ENCODE measurements at regions not wholly inside any gene's neighbourhood (a gene's known extent, or its start where the extent isn't known, plus 50 kb on each side); places are given as distances from the start of the nearest gene placed in this dataset.
A peak's percentile ranks its signal among the peaks of the same experiment; 100 is the strongest.

DNA sequence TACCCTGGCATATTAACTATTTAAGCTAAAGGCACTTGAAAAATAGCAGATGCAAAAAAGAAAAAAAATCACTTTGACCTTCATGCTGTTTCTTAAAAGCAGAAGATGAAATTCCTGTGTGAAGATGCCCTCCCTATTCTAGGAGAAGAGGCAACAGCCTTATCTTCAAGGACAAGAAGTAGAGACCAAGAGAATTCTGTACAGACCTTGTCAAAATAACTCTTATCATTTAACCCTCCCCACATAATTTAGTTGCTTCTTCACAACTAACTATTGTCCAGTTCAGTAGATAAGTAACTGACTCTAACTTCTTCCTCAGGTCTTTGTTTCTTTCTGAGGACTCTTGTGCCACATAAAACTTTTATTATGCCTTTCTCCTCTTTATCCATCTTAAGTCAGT lies 72.0 kb upstream of the MARCHF10 start:
- no peak for DNase-seq

DNA sequence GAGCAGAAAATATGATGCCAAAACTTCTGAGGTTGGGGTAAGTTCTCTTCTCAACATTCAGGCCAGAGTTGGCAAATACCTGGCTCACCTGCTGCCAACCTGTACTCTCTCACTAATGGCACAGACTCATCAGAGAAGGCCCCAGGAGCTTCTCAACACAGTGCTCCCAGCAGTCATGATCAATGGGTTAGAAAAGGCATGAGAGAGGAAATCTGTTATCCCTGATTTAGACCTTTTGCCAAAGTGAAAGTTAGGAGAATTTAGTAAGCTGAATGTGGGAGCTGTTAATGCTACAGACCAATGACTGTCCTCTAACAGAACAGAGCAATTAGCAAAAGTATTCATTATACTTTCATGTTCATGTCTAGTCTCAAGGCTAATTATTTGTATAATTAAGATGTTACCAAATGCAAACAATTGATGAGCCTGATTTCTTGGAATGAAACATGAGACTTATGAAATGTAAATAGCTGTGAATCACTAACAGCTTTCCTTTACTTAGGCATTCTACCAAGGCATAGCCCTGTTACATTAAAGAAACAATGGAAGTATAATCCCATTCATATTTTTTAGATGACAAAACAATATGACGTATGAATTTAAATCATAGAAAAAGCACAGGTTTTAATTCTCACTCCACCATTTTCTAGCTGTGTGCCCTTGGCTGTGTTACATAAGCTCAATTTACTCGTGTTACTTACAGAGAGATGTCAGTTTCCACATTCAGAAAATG lies 68.7 kb upstream of the MARCHF10 start:
- DNase-seq, result no peak

DNA sequence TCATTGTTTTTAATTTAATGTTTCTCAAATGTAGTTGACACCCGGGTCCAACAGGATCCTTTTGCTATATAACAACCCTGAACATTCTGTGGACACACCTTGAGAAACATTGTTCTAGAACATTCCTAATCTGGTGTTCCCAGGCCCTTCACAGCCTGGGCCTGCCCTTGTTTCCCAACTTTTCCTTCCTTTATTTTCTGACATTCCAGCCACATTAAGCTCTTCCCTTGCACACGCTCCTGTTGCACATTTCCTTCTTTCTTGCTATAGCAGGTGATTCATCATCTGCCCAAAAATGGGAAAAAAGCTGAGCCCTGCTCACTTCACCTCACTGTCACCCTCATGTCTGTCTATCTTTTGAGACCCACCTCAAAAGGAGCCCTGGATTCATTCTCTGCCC lies 67.9 kb upstream of the MARCHF10 start:
- DNase-seq, result no peak

DNA sequence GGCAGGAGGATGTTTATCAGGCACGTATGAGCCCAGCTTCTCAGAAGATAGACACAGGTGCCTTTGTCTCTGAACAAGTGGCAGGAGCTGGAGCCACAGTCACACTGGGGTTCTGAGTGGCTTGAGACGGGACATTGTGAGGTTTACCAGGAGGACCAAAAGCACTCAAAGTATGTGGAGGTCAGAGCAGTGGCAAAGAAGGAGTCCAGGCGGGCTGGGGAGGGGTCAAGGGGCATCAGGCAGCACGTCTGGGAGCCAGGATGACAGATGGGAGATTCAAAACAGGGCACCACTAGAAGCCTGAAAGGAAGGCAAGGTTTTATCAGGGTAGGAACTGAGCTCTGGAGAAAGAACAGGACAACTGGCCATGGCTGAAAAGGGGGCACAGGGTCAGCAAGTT lies 67.2 kb upstream of the MARCHF10 start:
- no peak for DNase-seq

DNA sequence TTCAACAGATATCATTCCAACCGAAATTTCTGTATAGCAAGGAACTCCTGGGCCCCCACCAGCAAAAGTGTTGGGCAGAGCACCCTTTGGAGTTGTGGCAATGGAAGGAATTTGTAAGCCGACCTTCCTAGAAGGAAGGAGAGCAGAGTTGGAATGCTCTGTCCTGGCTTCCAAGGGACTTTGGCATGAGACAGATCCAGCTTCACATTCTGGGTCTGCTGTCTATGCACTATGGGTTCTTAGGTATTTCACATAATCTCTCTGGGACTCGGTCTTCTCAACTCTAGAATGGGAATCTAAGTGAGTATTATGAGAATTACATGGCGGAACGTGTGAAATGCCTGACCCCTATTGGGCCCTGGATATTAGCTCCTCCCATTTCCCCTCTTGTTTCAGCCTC lies 63.2 kb upstream of the MARCHF10 start:
- DNase-seq, result no peak

DNA sequence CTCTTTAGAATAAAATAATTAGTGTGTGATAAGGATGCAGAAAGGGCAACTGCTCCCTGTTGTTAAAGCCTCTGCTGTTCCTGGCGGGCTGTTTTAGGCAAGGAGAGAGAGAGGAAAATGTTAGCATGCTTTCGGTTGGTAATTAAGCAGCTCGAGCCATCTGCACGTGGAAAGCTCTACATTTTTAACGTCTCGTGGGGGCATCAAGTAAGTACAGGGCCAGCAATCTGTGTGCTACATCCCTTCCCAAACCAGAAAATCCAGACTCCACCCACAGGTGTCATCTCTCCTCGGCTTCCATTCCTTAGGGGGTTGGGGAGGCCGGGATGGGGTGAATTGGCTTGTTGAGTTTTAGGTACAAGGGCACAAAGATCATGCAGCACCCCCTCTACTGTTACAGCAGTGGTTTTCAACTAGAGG lies 62.4 kb upstream of the MARCHF10 start:
- DNase-seq, result peak; percentile 83

DNA sequence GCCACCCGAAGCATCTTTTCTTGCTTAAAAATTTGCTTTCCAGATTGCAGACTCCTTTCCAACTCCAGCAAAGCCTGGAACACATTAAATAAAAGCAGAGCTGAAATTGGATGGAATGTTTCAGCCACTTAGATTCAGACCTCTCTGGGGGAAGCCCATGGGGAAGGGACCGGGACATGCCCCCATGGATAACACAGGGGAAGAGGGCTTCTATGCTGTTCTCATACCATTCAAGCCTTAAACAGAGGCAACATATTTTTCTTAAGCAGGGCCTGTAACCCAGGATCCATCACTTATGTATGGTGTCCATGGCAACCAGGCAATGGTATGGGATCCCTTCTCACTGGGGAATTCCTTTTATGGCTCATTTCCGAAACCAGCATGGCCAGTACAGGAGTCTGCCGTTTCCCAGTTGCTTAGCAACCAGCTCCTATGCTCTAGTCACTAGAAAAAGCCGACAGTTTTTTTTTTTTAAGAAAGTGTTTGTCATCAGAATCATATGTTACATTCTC lies 62.0 kb upstream of the MARCHF10 start:
- peak; percentile 88 for DNase-seq

DNA sequence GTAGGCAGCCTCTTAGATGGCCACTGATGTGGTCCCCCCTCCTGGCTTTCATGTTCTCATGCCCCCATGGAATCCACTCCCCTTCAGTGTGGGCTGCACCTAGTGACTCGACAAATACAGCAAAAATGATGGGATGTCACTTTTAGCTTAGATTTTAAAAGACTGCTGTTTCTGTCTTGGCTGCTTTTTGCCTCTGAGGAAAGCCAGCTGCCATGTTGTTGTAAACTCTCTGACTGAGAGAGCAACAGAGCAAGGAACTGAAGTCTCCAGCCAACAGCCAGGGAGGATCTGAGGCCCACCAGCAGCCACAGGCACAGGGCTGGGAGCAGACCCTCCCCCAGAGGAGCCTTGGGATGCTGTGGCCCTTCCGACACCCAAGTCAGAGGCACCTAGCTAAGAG lies 60.6 kb upstream of the MARCHF10 start:
- DNase-seq, result no peak

DNA sequence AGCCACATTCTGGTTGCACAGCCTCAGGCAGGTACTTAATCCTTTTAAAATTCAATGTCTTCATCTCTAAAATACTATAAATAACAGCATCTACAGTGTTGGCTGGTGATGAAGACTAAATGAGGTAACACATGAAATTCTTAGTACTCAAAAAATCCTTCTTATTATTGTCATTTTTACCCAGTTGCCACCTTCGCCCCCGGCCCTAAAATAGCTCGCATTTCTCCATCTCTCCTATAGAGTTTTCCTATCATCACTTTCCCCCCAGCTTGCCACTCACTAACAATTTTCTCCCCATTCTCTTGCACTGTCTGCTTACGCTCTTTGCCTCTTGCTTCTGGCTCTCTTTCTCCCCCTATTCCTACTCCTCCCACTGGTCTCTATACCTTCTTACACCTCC lies 59.9 kb upstream of the MARCHF10 start:
- no peak for DNase-seq

DNA sequence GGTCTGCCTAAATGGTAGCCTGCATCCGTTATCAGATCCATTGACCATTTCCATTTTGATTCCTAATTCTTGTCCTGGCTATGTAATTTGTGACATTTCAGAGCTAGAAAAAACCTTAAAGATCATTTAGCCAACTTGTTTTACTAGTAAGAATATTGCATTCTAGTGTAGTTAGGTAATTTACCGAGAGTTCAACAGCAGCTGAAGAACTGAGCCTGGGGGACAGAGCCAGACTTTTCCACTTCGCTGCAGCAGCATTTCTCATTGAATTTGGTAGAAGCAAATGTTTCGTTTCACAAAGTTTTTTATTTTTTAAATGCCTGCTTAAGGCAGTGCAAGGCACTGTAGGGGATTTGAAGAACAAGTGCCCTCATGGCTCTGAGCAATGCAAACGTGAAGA lies 59.2 kb upstream of the MARCHF10 start:
- DNase-seq, result no peak

DNA sequence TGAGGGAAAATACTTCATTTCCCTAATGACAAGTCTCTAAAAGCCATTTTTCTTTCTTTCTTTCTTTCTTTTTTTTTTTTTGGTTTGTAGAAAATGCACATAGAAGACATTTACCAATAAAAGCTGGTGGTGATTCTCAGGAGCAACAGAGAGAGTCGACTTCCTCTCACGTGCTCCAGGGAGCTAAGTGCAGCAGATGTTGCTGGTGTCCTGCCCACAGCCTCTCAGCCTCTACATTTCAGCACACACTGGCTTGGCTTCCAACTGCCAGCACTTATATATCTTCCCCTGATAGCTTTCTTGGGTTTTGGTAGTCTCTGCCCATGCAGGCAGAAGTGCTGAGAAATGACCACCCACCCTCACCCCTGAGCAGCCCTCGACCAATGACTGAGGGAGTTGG lies 58.4 kb upstream of the MARCHF10 start:
- DNase-seq, result no peak

DNA sequence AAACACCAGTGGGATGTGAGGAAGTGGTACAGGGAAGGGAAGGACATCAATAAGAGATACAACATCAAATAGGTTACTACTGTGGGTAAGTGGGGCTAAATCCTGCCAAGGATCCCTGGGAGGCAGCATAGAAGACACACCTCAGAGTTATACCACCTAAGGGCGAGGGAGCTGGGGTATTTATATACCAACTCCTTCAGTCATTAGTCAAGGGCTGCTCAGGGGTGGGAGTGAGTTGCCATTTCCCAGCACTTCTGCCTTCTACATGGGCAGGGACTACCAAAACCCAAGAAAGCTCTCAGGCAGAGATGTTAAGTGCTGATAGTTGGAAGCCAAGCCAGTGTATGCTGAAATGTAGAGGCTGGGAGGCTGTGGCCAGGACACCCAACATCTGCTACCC lies 57.5 kb upstream of the MARCHF10 start:
- DNase-seq, result no peak

DNA sequence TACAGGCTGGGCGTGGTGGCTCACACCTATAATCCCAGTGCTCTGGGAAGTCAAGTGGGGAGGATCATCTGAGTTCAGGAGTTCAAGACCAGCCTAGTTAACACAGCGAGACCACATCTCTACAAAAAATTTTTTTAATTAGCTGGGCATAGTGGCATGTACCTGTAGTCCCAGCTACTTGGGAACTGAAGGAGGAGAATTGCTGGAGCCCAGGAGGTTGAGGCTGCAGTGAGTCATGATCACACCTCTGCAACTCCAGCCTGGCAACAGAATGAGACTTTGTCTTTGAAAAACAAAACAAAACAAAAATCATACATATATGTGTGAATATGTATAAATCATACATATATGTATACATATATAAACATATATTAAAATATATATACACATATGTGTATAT lies 54.1 kb upstream of the MARCHF10 start:
- no peak for DNase-seq

DNA sequence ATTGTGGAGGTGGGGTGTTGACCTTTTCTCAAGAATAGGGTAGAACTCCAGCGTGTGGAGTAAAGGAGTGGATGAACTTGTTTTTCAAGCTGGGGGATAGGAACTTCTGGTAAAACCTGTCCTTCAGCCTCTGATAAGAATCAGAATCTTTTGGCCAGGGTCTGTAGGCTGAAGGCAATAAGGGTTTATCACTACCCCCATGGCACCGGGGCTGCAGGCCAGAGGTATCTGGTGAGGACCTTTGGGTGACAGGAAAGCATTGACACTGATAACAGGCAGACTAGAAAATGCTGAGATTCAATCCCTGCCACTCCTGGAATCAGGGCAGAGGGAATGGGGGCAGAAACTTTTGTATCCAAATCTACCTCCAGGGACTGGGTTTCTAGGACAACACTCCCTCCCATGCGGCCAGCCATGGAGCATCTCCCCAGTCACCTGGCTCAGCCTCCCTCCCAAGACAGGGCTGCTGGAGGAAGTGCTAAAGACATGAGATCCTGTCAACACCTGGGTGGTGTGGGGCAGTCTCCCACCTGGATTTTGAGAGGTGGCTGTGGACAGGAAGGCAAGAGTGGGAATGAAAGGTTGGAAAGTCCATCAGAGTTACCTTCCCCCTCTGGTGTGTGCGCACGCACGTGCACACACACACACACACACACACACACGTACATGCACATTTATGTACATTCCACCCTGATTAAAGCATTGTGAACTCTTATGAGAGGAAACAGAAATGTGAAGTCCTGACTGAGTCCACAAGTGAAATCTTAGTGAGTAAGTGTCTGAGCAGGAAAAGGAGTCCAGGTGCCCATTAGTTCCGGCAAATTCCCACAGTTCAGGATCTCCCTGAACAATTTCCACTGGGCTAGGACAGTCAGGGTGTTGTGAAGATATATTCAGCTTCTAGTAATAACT lies 53.1 kb upstream of the MARCHF10 start:
- DNase-seq, result no peak

DNA sequence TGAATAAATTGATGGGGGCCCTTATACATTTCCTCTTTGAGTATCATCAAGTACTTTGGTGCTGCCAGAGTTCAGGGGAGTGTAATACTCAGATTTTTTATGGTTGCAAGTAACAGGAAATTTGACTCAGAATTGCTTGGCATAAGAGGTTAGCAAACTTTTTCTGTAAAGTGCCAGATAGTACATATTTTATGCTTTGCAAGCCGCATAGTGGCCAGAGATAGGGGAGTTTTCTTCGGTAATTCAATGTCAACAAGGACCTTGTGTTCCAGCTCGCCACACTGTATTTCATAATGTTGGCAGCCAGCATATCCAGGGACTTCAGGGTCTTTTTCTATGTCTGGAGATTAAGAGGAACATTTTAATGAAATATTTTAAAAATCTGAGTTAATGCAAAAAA lies 51.0 kb upstream of the MARCHF10 start:
- no peak for DNase-seq
